ENCODE measurements at regions not wholly inside any gene's neighbourhood (a gene's known extent, or its start where the extent isn't known, plus 50 kb on each side); places are given as distances from the start of the nearest gene placed in this dataset.

DNA sequence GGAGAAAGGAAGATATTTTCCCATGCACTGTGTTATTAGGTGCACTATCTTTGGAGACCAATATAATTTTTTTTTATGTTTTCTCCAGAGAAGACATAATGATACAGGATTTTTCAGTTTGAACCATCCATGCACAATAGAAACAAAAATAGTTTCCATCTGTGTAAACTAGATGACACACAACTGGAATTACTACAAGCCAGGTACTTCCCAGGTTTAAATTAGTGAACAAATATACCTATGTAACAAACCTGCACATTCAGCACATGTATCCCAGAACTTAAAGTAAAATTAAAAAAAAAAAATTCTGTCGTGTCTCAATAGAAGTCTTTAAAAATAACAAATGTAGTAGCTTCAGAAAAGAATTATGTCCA, 1616.8 kb upstream of the ACVR2A start:
- no peak for TF ChIP-seq CTCF (IDR thresholded peaks at IDR 0.05; ENCODE audit: insufficient read depth, low read length)
- TF ChIP-seq SPI1 (IDR thresholded peaks at IDR 0.05; ENCODE audit: borderline replicate concordance, low read depth), result no peak
- TF ChIP-seq POLR2AphosphoS5 (IDR thresholded peaks at IDR 0.05; ENCODE audit: low read depth), result no peak
- TF ChIP-seq, protein P1, sequence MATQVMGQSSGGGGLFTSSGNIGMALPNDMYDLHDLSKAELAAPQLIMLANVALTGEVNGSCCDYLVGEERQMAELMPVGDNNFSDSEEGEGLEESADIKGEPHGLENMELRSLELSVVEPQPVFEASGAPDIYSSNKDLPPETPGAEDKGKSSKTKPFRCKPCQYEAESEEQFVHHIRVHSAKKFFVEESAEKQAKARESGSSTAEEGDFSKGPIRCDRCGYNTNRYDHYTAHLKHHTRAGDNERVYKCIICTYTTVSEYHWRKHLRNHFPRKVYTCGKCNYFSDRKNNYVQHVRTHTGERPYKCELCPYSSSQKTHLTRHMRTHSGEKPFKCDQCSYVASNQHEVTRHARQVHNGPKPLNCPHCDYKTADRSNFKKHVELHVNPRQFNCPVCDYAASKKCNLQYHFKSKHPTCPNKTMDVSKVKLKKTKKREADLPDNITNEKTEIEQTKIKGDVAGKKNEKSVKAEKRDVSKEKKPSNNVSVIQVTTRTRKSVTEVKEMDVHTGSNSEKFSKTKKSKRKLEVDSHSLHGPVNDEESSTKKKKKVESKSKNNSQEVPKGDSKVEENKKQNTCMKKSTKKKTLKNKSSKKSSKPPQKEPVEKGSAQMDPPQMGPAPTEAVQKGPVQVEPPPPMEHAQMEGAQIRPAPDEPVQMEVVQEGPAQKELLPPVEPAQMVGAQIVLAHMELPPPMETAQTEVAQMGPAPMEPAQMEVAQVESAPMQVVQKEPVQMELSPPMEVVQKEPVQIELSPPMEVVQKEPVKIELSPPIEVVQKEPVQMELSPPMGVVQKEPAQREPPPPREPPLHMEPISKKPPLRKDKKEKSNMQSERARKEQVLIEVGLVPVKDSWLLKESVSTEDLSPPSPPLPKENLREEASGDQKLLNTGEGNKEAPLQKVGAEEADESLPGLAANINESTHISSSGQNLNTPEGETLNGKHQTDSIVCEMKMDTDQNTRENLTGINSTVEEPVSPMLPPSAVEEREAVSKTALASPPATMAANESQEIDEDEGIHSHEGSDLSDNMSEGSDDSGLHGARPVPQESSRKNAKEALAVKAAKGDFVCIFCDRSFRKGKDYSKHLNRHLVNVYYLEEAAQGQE (IDR thresholded peaks at IDR 0.05; ENCODE audit: insufficient replicate concordance, low read depth), result no peak
- no peak for TF ChIP-seq GABPA (IDR thresholded peaks at IDR 0.05; ENCODE audit: low read depth)
- Histone ChIP-seq H3K27me3 (ENCODE audit: insufficient read depth, poor library complexity, severe bottlenecking) (no peaks in the 10 kb centered on the region), H3K4me3 (replicated peaks; ENCODE audit: insufficient read depth, low read length) (no peak overlapping the region), H3K27ac (replicated peaks) (no peak overlapping the region)
- no peak for DNase-seq (ENCODE audit: low read depth in 1 of 2, low spot score in 1 of 2)

DNA sequence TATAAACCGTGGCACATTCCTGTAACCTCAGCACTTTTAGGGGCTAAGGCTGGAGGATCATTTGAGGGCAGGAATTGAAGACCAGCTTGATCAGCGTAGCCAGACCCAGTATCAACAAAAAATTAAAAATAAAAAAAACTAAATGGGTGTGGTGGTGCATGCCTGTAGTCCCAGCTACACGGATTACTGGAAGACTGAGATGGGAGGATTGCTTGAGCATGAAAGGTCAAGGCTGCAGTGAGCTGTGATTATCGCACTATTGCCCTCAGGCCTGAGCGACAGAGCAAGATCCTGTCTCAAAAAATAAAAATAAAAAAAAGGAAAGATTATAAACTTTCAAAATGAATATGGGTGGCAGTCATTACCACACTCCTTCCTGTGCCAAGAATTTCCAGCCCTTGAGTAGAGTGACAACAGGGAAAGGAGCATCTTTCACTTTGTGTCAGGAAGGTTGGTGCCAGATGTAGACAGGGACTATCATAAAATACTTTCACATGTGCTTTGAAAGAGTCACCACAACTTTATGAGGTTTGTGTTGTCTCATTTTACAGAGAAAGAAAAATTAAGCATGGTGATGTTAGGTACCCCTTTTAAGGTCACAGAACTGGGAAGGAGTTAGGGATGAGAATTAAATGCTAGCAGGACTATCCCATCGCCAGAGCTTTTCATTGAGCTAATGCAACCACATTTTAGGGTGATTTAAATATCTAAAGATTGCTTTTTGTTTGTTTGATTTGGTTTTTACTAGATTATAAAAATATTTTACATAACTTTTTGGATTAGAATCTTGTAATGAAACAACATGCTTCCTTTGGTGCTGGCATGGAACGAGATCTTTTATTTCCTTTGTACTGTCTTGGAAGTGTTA, 1617.4 kb upstream of the ACVR2A start:
- TF ChIP-seq GABPA (IDR thresholded peaks at IDR 0.05; ENCODE audit: low read depth), result no peak
- TF ChIP-seq, protein P1 (IDR thresholded peaks at IDR 0.05; ENCODE audit: insufficient replicate concordance, low read depth), result no peak
- TF ChIP-seq POLR2AphosphoS5 (IDR thresholded peaks at IDR 0.05; ENCODE audit: low read depth), result no peak
- TF ChIP-seq CTCF (IDR thresholded peaks at IDR 0.05; ENCODE audit: insufficient read depth, low read length), result no peak
- no peak for TF ChIP-seq SPI1 (IDR thresholded peaks at IDR 0.05; ENCODE audit: borderline replicate concordance, low read depth)
- Histone ChIP-seq H3K27me3 (ENCODE audit: insufficient read depth, poor library complexity, severe bottlenecking) (no peaks in the 10 kb centered on the region), H3K4me3 (replicated peaks; ENCODE audit: insufficient read depth, low read length) (no peak overlapping the region), H3K27ac (replicated peaks) (no peak overlapping the region)
- DNase-seq (ENCODE audit: low read depth in 1 of 2, low spot score in 1 of 2), result no peak

GRCh38 chr2:146226077-146226476, 1618.8 kb upstream of the ACVR2A start:
- H3K27ac ChIP-seq (replicated peaks), result no peak overlapping the region
- no peak for DNase-seq (ENCODE audit: low read depth in 1 of 2, low spot score in 1 of 2)
- TF ChIP-seq CTCF (IDR thresholded peaks at IDR 0.05; ENCODE audit: insufficient read depth, low read length) (no peak), SPI1 (IDR thresholded peaks at IDR 0.05; ENCODE audit: borderline replicate concordance, low read depth) (no peak), POLR2AphosphoS5 (IDR thresholded peaks at IDR 0.05; ENCODE audit: low read depth) (no peak), GABPA (IDR thresholded peaks at IDR 0.05; ENCODE audit: low read depth) (no peak)
- TF ChIP-seq, protein P1 (IDR thresholded peaks at IDR 0.05; ENCODE audit: insufficient replicate concordance, low read depth), result no peak
- H3K27me3 ChIP-seq (ENCODE audit: insufficient read depth, poor library complexity, severe bottlenecking), result no peaks in the 10 kb centered on the region
- no peak overlapping the region for H3K4me3 ChIP-seq (replicated peaks; ENCODE audit: insufficient read depth, low read length)

All from HL-60 (cell line).